NCI-H1092 (cell line): ENCODE measurements at regions not wholly inside any gene's neighbourhood (a gene's known extent, or its start where the extent isn't known, plus 50 kb on each side); places are given as distances from the start of the nearest gene placed in this dataset.
"Not testable (repeated sequence)": the region's sequence is repeated elsewhere in the genome, so short reads cannot be mapped to it uniquely, and the experiment has no call there.

Experiments used
- DNase-seq: peaks from one replicate; lab custom pipeline; 2025; lab: John Stamatoyannopoulos, UW

DNA sequence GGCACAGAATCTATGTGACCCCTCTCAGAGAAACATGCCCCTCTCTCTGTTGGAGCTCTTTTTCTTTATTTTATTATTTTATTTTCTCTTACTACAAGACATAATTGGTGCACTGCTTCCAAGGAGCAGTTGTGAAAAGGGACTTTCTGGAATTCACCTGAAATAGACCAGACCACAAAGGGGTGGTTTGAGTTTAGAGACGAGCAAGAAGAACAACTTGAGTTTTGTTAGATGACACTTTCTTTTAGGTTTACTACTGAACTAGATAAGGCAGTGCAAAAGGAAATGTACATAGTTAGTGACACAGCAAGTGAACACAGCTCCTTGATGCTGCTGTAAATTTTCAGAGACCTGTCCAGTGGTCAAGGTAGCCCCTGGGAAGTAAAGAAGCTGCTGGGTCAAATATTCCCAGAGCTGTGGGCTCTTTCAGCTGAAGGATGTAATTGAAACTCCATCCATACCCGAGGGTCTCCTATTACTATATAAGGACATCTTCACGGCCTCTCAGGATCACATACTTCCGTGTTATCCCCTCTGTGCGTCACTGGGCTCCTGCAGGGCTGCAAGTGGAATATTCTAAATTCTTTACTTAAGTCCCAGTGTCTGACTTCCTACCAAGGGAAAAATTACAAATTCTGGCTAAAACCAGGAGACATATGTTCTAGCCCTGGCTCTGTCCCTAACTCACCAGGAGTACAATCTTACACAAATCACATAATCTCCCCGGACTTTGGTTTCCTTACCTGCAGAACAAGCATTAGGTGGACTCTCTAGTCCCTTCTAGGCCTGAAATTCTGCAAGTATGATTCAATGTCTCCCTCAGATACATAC is 69.1 kb upstream of the ADTRP start:
- no peak for DNase-seq

DNA sequence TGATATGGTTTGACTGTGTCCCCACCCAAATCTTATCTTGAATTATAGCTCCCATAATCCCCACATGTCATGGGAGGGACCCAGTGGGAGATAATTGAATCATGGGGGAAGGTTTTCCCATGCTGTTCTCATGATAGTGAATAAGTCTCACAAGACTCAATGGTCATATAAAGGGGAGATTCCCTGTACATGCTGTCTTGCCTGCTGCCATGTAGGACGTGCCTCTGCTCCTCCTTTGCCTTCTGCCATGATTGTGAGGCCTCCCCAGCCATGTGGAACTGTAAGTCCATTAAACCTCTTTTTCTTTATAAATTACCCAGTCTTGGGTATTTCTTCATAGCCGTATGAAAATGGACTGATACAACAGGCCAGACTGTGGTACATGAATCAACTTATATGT is 68.5 kb upstream of the ADTRP start:
- DNase-seq: not testable (repeated sequence)

DNA sequence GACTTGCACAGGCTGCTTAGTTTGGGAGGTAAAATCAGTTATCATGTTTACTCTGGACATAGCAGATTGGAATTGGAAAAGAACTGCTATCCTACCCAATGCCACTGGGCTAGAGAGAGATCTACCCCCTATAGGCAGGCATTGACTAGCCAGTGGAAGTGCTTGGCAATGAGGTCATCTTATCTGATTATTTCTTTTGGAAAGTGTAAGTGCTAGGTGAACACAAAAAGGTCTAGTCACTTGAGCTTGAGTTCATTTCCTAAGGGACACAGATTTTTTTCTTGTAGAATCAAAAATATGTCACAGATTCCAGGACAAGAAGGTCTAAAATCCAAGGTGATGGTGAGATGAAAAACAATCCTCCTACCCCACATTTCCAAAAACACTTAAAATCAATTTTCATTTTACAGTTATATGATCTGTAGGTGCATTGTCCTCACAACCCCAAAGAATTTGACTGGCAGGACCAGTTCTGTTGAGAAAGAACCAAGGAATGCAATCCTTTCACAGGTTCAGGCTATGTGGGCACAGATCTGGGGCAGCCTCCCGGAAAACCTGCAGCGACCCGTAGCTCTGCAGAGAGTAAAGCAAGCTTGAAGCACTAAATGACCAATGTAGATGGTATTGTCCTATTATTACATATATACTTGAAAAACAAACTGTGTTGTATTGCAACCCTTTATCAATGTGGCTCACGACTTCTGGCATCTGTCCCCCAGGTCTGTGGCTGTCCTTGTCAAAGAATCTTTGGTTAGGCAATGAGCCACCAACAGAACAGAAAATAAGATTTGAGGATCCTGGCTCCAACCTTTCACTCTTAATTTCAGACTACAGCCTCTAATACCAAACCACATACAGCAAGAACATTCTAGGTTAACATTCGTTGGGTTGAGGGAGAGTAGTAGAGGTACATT is 67.3 kb upstream of the ADTRP start:
- no peak for DNase-seq

DNA sequence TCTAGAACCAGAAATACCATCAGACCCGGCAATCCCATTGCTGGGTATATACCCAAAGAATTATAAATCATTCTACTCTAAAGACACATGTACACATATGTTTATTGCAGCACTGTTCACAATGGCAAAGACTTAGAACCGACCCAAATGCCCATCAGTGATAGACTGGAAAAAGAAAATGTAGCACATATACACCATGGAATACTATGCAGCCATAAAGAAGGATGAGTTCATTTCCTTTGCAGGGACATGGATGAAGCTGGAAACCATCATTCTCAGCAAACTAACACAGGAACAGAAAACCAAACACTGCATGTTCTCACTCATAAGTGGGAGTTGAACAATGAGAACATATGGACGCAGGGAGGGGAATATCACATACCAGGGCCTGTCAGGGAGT is 64.2 kb upstream of the ADTRP start:
- DNase-seq: not testable (repeated sequence)

DNA sequence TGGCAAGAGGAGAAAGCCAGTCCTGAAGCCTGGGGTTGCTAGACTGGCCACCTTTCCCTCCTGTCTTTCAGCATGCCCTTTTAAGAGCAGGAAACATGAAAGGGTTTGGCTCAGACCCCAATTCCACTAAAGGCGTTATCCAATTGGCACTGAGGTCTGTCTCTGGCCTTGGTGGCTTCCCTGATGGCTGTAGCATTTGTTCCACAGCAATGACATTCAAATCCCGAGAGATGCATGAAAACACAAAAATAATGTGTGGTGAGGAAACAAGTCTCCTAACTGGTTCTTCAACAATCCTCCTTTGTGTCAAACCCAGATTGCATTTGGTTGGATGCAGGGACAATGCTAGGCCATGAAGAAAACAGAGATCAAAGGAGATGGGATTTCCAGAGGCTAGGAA is 56.5 kb upstream of the ADTRP start:
- DNase-seq: no peak

DNA sequence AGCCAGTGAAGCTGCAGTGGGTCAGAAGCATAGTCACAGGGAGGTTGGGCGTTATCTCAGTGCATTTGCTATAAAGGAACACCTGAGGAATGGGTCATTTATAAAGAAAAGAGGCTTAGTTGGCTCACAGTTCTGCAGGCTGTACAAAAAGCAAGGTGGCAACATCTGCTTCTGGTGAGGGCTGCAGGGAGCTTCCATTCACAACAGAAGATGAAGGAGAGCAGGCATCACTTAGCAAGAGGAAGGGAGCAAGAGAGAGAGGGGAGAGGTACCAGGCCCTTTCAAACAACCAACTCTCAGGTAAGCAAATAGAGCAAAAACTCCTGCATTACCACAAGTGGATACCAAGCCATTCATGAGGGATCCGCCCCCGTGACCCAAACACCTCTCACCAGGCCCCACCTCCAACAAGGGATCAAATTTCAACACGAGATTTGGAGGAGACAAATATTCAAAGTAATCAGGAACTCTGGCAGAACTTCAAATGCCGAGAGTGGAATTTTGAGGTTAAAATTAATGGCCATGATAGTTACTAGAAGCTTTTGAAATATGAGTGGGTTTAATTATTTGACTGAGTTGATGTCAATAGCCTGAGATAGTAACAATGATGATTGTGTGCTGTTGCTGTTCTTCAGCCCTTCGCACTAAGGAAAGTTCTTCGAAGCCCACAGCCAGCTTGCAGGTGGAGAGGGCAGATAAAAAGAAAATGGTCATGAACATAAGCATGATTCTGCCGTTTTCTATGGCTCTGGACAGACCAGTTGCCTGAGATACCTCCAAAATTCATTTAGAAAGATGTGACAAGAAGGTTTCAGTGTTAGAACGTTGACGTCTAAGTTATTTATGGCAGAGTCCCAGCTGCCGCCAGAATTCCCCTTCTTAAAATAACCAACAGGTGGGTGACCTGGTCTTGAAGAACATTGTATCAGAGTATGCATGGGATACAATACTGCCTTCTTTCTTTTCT is 55.3 kb upstream of the ADTRP start:
- no peak for DNase-seq

DNA sequence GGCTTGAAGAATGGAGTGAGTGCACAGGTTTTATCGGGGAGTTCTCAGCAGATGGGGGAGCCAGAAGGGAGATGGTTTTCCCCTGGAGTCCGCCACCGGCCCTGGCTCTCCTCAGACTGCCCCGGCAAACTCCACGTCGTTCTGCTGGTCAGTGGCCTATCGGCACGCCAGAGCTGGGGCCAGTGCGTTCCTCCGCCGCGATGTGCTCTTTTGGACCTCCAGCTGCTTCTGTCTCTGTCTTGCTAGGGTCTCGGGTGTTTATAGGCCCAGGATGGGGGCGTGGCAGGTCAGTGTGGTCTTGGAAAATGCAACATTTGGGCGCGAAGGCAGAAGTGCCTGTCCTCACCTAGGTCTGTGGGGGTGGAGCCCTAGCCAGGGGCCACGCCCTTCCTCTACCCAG is 53.0 kb upstream of the ADTRP start:
- DNase-seq: no peak

DNA sequence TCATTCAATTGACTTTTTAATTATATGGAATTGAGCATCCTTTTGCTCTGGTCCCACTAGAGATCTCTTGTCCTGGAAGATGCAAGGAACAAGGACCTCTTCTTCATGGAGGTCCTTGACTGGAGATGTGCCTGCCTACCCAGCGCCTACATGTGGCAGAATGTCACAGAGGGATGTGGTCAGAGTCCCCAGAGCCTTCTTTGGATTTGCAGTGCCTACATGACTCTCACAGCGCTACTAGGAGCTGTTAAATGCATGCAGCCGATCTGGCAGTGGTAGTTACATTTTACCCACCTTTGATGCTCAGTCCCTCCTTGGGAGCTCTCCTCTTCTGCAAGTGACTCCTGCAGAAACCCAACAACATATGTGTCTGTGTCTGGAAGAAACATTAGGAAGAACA is 51.9 kb upstream of the ADTRP start:
- DNase-seq: no peak

DNA sequence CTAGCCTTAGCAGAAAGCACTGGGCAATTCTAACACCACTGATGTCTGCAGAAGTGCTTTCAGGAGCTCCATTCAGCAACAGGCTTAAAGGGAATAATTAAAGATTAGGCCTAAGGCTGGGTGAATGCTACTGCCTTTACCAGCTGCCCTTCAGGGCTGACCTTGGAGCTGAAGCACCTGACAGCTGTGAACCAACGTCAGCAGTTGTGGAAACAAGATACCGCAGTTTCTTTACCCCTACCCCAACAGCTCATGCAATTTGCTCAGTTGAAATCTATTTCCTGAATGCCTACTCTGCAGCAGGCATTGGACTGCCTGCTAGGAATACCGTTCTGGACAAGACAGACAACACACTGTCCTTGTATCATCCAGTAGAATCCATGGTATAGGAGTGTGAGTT is 51.5 kb upstream of the ADTRP start:
- no peak for DNase-seq

DNA sequence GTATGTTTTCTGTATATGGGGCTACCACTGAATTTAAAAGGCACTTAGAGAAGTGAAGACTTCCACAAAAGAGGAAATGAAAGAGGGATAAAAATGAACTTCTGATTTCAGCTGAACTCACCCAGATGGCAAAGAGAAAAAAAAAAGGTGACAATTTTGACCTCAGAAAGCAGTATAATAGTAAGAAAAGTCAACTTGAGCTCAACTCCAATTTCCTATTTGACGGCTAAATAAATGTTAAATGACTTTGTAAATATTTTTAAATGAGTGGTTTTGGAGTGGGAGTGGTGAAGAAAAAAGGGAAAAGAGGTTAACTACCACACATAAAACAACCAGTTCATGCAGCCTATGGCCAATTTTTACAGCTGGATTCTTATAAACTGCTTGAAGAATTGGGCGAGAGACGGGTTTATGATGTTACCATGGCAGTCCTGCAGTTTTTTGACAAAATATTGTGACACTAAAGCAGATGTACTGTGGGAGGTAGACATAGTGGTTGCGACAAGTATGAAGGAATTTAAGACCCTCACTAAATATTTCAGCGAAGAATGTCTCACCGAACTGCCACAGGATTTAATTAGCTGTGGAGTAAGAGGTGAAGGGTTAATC is 49.8 kb upstream of the ADTRP start:
- no peak for DNase-seq
